A673 (cell line): ENCODE measurements at regions not wholly inside any gene's neighbourhood (a gene's known extent, or its start where the extent isn't known, plus 50 kb on each side); places are given as distances from the start of the nearest gene placed in this dataset.

ENCODE experiments used
- CTCF ChIP-seq: fragments of 300-800, 200-600 bp; sonication (generic); conservative IDR thresholded peaks from 2 replicates; pipeline ENCODE4 v1.5.1; 2017; ENCODE audit warnings: low read depth, mild to moderate bottlenecking, antibody characterized with exemption, low read length, moderate library complexity, mixed read lengths
- EZH2 ChIP-seq: fragments of 200-600 bp; sonication (generic); IDR thresholded peaks from 2 replicates; pipeline ENCODE4 v1.6.1; 2017; ENCODE audit warnings: borderline replicate concordance, low read depth, mild to moderate bottlenecking, mixed read lengths, antibody characterized with exemption, low read length; ENCODE audit not compliant: poor library complexity, severe bottlenecking

DNA sequence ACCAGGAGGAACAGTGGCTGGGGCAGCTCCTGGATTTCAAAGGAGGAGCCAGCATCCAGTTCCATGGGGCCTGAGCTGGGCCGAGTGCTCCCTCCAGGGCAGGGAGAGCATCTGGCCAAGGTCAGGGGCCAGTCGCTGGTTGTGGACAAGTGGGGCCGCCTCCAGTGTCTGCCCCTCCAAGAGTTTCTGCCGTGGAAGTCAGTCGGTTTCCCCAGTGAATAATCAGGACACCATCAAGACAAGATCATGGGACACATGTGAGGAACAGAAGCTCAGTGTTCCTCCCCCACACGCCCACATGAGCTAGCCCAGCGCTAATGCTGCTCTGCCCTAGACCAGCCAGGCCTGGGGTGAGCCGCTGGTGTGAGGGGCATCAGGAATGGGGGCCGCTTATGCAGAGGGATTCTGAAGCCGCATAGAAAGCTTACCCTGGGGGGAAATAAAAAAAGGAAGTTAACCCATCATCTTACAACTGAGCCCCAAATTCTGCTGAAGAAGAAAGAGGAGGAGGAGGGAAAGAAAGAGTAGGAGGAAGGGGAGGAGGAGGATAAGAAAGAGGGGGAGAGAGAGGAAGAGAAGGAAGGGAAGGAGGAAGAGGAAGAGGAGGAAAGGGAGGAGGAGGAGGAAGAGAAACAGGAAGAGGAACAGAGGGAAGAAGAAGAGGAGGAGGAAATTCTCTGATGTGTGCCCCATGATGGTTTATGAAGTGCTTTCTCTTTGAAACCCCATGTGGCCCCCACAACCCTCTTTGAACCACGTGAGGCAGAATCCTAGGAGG, 198.4 kb downstream of the MATN1 start:
- TF ChIP-seq EZH2 (no peak), CTCF (no peak)
